ENCODE measurements at regions not wholly inside any gene's neighbourhood (a gene's known extent, or its start where the extent isn't known, plus 50 kb on each side); places are given as distances from the start of the nearest gene placed in this dataset.

- TF ChIP-seq POLR2A (IDR thresholded peaks at IDR 0.05) (no peak), CTCF (IDR thresholded peaks at IDR 0.05) (no peak)
- H3K27me3 ChIP-seq = no peaks in the 10 kb centered on the region
- intact Hi-C loops (cut with DNase I) = no loop called here
- no peaks in the 10 kb centered on the region for H3K36me3 ChIP-seq
- no peaks in the 10 kb centered on the region for H3K9me3 ChIP-seq
- DNase-seq (no peak), ATAC-seq (no peak)
- no peaks in the 10 kb centered on the region for H3K4me1 ChIP-seq
- 42% methylated on average over 6 of the region's 8 CpGs for WGBS (ENCODE audit: insufficient coverage, low coverage, low lambda C conversion rate, missing lambda C conversion rate)
- H3K27ac ChIP-seq = no peak overlapping the region
- H3K4me3 ChIP-seq = no peak overlapping the region
These were observed 267.2 kb downstream of the ENGASE start for GRCh38 chr17:79341816-79342215.

GRCh38 chr17:79341222-79341780 is 266.7 kb downstream of the ENGASE start:
- intact Hi-C loops (cut with DNase I) = no loop called here
- 58% methylated on average over 5 of the region's 8 CpGs for WGBS (ENCODE audit: insufficient coverage, low coverage, low lambda C conversion rate, missing lambda C conversion rate)
- no peak for TF ChIP-seq CTCF (IDR thresholded peaks at IDR 0.05)
- no peak for TF ChIP-seq POLR2A (IDR thresholded peaks at IDR 0.05)
- Histone ChIP-seq H3K36me3 (no peaks in the 10 kb centered on the region), H3K4me3 (no peak overlapping the region), H3K9me3 (no peaks in the 10 kb centered on the region), H3K4me1 (no peaks in the 10 kb centered on the region), H3K27me3 (no peaks in the 10 kb centered on the region), H3K27ac (no peak overlapping the region)
- ATAC-seq (no peak), DNase-seq (no peak)

GRCh38 chr17:79340333-79341221 is 266.0 kb downstream of the ENGASE start:
- TF ChIP-seq POLR2A (IDR thresholded peaks at IDR 0.05) (no peak), CTCF (IDR thresholded peaks at IDR 0.05) (no peak)
- Histone ChIP-seq H3K4me1 (no peaks in the 10 kb centered on the region), H3K36me3 (no peaks in the 10 kb centered on the region), H3K4me3 (no peak overlapping the region), H3K27ac (no peak overlapping the region), H3K27me3 (no peaks in the 10 kb centered on the region), H3K9me3 (no peaks in the 10 kb centered on the region)
- intact Hi-C loops (cut with DNase I) = no loop called here
- 47% methylated on average over 12 of the region's 12 CpGs for WGBS (ENCODE audit: insufficient coverage, low coverage, low lambda C conversion rate, missing lambda C conversion rate)
- ATAC-seq (no peak), DNase-seq (no peak)

GRCh38 chr17:79339321-79339720 is 264.7 kb downstream of the ENGASE start:
- no peak for TF ChIP-seq CTCF (IDR thresholded peaks at IDR 0.05)
- no peak for TF ChIP-seq POLR2A (IDR thresholded peaks at IDR 0.05)
- Histone ChIP-seq H3K9me3 (no peaks in the 10 kb centered on the region), H3K36me3 (no peaks in the 10 kb centered on the region), H3K27me3 (no peaks in the 10 kb centered on the region), H3K4me1 (no peaks in the 10 kb centered on the region), H3K4me3 (no peak overlapping the region), H3K27ac (no peak overlapping the region)
- DNase-seq (no peak), ATAC-seq (no peak)
- 43% methylated on average over 4 of the region's 7 CpGs for WGBS (ENCODE audit: insufficient coverage, low coverage, low lambda C conversion rate, missing lambda C conversion rate)
- intact Hi-C loops (cut with DNase I) = no loop called here
